ENCODE measurements at regions not wholly inside any gene's neighbourhood (a gene's known extent, or its start where the extent isn't known, plus 50 kb on each side); places are given as distances from the start of the nearest gene placed in this dataset.

DNA sequence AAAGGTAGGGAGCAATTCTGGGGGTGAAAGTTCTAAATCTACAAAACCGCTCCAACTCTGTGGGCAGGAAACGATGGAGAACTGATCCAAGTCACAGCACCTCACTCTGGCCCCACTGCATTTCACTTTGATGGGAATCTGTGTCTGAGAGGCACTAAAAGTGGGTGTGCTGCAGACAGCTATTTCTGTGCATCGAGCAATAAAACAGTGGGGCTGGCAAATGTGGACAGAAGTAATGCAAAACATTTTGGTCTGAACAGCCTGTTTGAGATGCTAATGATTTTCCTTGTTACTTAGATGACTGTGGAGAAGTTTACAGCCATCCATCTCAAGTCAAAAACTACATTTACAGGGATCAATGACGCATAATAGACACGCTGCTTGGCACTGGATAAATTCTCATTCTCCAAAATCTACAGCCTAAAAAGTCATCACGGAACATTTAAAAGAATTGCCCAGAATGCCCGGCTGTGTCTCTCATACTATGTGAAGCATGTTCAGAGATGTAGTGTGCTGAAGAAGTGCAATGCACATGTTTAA, 1671.6 kb upstream of the TENM3 start:
- TF ChIP-seq, protein P1, sequence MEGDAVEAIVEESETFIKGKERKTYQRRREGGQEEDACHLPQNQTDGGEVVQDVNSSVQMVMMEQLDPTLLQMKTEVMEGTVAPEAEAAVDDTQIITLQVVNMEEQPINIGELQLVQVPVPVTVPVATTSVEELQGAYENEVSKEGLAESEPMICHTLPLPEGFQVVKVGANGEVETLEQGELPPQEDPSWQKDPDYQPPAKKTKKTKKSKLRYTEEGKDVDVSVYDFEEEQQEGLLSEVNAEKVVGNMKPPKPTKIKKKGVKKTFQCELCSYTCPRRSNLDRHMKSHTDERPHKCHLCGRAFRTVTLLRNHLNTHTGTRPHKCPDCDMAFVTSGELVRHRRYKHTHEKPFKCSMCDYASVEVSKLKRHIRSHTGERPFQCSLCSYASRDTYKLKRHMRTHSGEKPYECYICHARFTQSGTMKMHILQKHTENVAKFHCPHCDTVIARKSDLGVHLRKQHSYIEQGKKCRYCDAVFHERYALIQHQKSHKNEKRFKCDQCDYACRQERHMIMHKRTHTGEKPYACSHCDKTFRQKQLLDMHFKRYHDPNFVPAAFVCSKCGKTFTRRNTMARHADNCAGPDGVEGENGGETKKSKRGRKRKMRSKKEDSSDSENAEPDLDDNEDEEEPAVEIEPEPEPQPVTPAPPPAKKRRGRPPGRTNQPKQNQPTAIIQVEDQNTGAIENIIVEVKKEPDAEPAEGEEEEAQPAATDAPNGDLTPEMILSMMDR (conservative IDR thresholded peaks at IDR 0.05; ENCODE audit: low read depth, low read length): no peak
- no peak for TF ChIP-seq EZH2 (IDR thresholded peaks at IDR 0.05; ENCODE audit: borderline replicate concordance, low read depth, low read length, poor library complexity, severe bottlenecking)
